ENCODE measurements at regions not wholly inside any gene's neighbourhood (a gene's known extent, or its start where the extent isn't known, plus 50 kb on each side); places are given as distances from the start of the nearest gene placed in this dataset.
A peak's percentile ranks its signal among the peaks of the same experiment; 100 is the strongest.

DNA sequence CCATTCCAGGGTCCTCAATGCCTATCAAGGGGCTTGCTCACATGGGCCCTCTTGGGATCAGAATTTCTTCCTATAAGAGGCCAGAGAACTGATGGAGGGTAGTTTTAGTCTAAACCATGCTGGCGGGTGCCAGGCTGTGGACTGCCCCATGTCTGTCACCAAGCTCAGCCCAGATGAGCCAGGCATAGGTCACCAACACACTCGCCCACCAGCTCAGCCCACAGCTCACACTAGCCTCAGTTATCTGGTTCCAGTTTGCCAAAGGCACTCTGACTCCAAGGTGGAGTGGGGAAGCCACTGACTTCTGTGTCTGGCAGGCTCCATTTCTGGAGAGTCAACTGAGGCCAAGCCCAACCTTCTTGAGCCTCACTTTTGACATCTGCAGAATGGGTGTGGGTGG is 50.7 kb upstream of the INSYN1 start:
- no peak for DNase-seq (ENCODE audit: extremely low read depth, low read depth)

DNA sequence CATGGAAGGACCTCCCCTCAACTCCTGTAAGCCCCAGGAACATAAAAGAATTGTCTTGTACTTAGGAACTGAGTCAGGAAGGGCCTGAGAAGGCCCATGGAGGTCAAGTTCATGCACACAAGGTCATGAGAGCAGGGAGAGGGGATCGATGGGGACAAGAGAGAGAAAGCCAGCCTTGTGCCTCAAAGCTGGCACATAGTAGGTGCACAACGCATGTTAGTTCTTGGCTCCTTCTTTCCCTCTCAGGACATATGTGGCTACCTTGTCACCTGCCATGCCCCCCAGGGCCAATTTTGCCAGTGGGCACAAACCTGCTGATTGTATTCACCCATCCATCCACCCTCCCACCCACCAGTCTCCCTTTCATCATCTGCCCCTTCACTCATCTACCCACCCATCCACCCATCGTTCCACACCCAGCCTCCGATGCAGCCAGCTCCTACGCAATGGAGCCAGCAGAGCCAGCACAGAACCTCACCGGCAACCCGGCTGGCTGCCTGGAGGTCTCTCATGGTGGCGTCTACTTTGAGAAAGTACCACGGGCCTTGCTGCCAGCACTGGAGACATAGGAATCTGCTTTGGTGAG is 52.4 kb upstream of the INSYN1 start:
- DNase-seq (ENCODE audit: extremely low read depth, low read depth) = no peak

DNA sequence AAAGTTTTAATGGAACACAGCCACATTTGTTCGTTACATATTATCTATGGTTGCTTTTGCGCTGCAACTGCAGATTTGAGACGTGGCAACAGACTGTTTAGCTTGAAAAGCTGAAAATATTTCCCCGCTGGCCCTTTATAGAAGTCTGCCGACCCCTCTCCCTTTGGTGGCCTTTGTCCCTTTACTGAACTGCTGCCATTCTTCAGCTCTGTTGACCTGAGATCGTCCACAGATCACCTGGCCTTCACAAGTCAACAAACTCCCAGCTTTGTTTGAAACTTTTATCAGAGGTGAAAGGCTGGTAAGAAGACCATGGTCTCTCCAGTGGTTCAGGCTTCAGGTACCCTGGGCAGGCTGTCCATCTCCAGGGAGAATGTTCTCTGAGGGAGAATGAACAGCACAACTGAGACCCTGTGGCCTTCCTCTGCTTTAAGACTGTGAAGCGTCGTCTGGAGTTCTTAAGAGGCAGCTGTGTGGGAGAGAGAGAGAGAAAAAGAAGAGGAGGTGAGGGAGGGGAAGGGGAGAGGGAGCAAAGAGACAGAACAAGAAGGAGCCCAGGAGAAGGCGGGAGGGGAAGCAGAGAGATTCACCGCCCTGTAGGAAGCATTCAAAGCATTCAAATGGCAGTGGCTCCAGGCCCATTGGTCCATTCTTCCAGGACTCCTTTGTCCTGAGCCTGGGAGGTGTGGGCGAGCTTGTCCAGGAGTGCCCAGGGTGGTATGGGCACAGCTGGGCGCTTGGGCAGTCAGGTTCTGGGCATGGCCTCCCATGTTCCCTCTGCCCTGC is 53.7 kb upstream of the INSYN1 start:
- no peak for DNase-seq (ENCODE audit: extremely low read depth, low read depth)

DNA sequence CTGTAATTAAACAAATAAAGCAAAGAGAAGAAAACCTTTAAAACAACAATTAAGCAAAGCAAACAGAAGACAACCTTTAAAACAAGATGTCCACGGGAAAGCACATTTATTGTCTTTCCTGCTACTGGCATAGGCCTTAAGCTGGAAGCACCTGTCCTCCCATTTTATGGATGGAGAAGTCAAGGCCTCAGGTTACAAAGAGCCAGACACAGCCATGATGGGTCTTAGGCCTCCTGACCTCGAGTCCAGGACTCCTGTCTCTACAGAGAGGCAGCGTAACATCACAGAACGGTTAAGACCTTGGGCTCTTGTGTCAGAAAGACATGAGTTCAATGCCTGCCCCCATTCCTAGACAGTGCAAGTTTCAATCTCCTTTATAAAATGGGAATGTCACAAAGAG is 54.7 kb upstream of the INSYN1 start:
- DNase-seq (ENCODE audit: extremely low read depth, low read depth) = no peak

DNA sequence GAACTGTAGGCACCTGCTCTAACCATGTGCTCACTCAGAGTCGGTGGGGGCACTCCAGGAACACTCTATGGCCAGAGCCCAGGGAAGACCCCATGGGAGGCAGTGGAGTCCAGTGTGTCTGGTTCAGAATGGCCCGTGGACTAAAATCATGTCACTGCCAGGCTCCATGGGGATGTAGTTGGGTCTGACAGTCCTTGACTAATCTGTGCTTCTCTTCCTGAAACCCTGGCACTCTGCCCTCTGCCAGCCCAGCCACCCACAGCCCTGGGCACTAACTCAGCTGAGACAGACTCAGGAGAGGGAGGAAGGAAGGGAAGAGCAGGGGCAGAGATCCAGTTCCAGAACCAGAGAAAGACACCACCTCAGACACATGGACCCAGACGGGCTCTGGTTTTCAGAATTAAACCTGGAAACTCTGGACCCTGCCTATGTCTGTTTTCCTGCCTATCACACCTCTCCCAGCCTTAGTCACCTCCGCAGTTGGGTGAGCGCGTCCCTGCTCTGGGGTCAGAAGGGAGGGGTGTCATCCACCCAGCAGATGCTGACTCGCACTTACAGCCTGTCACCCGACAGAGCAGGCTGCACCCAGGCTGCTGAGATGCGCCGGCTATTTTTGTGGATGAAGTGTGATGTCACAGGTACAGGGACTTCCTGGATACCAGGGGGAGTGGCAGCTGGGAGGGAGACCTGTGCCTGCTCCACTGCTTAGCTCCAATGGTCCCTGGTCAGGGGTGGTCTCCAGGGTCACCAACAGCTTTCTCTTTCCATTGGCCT is 56.8 kb upstream of the INSYN1 start:
- no peak for DNase-seq (ENCODE audit: extremely low read depth, low read depth)

DNA sequence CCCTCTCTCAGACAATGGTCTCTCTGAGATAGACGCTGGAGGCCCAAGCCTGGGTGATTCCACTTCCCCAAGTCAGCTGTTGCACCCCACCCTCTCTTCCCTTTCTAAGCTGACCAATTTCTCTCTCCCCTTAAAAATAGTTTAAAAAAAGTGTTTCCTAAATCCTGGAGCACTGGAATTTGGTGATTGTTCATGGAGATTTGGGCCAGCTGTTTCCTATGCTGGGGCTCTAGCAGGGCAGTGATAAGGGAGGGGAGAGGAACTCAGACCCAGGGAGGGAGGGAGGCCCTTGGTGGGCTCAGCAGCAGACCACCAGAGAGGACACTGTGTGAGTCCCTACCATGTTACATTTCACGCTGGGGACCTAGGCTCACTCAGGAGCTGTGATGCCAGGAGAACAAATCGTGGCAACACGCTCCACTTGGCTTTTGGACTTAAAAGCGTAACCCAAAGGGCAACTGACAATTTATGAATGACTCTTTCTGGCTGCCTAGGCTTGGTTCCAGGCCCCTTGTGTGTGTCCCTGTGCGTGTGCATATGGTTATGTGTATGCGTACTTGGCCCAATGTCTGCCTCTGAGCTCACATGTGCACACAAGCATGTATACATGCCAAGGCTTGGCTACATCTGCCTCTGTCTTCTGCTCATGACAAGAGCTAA is 59.8 kb upstream of the INSYN1 start:
- no peak for DNase-seq (ENCODE audit: extremely low read depth, low read depth)

DNA sequence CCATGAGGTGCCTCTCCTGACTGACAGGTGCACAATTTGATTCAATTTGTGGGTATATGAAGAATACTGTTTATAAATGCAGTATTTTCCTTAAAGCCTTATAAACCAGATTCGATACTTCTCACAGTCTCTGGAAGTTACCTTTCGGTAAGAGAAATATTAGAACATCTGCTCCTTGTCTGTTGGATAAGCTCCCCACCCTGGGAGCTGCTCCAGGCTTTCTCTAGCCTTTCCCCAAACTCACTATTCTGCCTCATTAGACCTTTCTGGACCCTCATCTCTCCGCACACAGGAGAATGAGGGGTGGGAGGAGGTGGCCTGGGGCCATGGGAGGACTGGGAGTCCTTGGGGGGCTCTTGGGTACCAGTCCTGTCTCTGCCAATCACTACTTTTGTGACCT is 59.8 kb upstream of the TBC1D21 start:
- no peak for DNase-seq (ENCODE audit: extremely low read depth, low read depth)

DNA sequence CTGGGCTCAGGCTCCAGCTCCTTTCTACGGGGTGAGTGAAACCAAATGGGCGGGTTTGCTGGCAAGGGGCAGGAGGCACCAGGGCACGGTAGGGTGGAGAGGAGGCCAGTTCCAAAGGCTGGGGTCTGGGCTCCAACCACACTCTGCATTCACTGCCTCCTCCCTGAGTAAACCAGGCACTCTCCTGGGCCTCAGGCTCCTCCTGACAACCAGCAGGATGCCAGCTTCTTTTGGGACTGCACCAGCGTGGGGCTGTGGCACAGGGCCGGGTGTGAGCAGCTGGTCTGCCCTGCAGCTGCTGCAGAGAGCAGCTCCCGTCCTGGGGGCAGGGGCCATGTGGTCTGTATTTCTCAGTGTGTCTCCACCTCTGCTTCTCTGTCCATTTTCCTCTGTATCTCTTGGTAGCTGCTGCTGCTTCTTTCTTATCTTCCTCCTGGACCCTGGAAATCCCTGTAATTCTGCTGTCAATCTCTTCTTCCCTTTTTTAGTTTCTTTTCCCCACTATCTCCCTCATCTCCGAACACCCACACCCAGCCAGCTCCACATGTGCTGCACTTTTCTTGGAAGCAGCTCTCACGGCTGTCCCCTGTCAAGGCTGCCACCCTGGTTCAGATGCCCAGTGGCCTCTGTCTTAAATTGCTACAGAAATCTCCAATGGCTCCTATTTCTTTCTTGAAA is 54.9 kb upstream of the TBC1D21 start:
- no peak for DNase-seq (ENCODE audit: extremely low read depth, low read depth)

DNA sequence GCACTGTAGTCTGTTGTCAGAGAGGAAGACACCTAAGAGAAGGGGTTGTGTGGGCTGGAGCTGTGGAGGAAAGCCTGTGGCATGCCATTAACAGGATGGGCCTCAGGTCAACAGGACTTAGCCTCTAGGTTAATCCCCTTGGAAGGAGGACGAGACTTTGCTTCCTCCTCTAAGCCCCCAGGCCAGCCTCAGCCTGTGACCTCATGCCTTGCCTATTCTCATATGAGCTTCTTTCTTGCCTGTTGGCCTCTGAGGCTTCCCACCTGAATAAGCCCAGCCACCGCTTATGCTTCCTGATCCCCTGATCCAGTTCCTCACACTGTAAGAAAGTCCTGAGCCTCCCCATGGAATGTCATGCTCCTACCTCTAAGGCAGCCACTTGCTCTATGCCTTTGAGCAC is 52.2 kb upstream of the TBC1D21 start:
- no peak for DNase-seq (ENCODE audit: extremely low read depth, low read depth)

DNA sequence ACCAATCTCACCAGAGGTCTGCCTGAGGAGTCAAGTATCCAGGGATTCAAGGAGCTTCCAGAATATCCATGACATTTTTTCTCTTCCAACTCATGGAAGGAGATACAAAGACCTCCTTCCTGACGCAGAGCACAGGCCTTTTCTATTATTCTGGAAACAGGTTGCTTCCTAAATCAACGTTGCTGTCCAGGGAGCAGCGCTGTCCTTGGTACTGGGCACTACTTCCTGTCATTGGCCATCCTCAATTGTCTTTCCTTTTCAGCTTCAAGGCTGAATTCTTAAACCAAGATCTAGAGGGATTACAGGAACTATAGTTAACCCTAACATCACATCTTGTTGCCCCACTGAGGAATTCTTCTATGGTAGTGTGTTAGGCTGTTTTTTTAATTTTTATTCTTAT is 50.4 kb upstream of the TBC1D21 start:
- DNase-seq (ENCODE audit: extremely low read depth, low read depth) = peak; percentile 3
